Thyroid gland (tissue), 4 donors: ENCODE measurements at regions not wholly inside any gene's neighbourhood (a gene's known extent, or its start where the extent isn't known, plus 50 kb on each side); places are given as distances from the start of the nearest gene placed in this dataset.

Experiments used
- CTCF ChIP-seq, 6 experiments: fragments of 200-600 bp in 3 of 6; fragments of 450-650 bp in 3 of 6; sonication (generic) in 3 of 6; IDR thresholded peaks; one replicate each; pipeline ENCODE4 v1.5.1; 2016 to 2019; ENCODE audit warnings: antibody characterized with exemption in 6 of 6, mild to moderate bottlenecking in 2 of 6, inconsistent platforms in 1 of 6, moderate library complexity in 1 of 6
- POLR2A ChIP-seq, 2 donors: fragments of 450-650 bp; IDR thresholded peaks; one replicate each; pipeline ENCODE4 v1.6.1; 2017; ENCODE audit warnings: antibody characterized with exemption in 2 of 2, mild to moderate bottlenecking in 2 of 2, moderate library complexity in 1 of 2

GRCh38 chr12:45671254-45671653, 58.3 kb upstream of the ARID2 start:
- TF ChIP-seq POLR2A (IDR thresholded peaks at IDR 0.05) = no peak
- no peak for TF ChIP-seq CTCF (IDR thresholded peaks at IDR 0.05)
